ENCODE measurements at regions not wholly inside any gene's neighbourhood (a gene's known extent, or its start where the extent isn't known, plus 50 kb on each side); places are given as distances from the start of the nearest gene placed in this dataset.
"Not testable (repeated sequence)": the region's sequence is repeated elsewhere in the genome, so short reads cannot be mapped to it uniquely, and the experiment has no call there.

DNA sequence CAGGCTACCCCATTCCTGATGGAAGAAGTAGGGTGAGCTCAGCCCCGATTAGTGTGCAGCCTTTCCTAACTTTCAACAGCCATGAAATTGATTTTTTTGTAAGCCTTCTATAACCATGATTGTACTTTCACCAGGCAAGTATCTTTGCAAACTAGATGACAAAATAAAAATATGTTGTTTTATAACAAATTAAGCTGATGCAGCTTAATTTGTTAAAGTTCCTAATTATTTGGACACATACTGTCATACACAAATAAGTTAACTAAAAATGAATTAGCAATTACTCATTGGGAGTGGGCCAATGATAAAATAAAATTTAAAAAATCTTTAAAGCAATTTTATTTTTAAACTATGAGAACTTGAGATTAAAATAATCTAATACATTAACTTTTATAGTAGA lies 113.1 kb upstream of the FANCL start:
- no peak for DNase-seq

DNA sequence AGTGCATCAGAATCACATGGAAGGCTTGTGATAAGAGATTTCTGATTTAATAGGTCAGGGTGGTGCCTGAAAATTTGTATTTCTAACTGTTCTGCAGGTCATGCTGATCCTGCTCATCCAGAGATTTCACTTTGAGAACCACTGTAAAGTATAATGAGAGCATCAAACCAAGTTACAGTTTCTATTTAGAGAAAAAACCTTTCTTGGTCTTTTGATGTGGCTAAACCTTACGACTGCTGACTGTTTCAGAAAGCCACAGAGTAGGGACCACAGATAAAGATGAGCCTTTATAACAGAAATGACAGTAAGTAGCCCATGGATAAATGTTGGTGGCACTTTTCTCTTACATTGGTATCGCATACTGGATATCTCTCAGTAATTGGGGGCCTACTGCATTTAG lies 109.4 kb upstream of the FANCL start:
- peak; percentile 14 for DNase-seq

DNA sequence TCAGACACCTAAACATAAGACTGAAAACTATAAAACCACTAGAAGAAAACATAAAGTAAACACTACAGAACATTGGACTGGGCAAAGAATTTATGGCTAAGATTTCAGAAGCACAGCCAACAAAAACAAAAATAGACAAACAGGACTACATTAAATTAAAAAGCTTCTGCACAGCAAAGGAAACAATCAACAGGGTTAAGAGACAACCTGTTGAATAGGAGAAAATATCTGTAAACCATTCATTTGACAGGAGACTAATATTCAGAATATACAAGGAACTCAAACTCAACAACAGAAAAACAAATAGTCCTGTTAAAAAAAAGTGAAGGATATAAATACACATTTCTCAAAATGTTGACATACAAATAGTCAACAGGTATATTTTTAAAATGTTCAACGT lies 106.7 kb upstream of the FANCL start:
- DNase-seq = no peak

DNA sequence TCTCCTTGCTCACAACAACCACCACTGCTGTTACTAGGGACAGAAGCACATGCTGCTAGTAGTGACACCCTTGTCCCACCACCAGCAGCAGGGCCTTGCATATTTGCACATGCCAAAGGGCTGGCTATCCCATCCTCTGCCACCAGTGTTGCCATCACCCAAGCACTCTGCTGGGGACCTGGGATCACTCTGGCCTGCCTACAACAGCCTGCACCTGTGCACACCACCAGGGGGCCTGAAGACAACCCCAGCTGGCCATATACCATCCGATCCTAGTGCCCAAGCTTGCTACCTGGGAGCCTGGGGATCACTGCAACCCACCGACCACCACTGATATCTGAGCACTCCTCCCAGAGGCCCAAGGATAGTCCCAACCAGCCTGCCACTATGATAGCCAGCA lies 99.9 kb upstream of the FANCL start:
- DNase-seq = no peak

DNA sequence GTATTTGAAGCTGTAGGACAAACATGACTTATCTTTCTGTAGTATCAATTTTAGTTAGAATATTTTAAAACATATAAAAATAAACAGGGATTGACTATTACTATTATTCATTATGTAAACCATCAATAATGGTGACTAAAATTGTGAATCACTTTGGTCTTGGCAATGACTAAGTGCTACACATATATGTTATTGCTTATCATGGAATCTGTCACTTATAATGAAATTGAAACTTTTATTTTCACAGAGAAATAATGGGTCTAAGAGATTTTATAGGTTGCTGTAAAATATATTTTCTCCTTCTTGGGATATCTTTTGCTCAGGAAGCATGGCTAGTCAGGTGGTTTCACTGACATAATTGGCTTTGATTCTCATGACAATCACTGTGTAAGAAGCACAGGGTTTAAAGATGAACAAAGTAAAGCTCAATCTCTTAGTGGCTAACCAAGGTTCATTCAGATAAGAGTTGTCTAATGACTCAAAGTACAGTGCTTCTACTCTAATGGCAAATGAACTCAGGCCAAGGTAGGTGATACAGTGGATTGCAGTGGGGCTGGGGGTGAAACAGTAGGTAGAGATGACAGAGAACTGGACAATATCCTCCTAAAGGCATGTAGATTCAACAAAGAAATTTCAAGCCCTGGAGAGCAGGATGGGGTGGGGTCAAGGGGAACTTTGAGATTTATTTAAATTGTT lies 98.6 kb upstream of the FANCL start:
- no peak for DNase-seq

DNA sequence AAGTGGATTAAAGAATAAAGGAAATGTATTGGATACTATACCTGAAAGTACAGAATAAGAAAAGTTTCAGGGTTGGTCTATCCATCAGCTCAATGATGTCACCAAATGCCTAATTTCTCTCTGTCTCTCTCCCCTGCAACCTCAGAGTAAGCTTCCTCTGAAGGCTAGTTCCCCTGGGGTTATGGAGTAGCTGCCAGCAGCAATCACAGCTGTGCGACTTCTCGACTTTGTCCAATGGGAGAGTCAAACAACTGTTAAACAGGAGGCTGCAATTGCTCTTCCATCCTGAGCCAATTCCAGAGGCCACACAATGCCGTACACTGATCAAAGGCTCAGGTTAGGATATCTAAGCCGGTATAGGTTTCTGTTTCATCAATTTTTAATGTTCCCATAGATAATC lies 95.3 kb upstream of the FANCL start:
- DNase-seq = no peak

DNA sequence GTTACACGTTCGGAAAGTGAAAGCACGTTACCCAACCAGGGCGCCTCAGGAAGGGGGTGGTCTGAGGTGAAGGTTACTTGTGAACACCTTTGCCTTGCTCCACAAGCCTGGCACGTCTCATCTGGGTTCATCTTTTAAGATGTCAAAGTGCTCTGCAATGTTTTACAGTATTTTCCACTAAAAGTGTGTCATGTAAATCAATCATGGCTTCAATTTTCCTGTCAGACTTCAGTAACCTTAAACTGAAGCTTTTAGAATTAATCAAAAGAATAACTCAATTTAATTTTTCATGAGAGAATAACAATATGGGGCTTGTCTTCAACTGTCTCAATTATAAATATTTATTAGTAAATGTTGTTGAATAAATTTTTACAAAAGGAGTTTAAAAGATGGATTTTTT lies 93.3 kb upstream of the FANCL start:
- DNase-seq = no peak

DNA sequence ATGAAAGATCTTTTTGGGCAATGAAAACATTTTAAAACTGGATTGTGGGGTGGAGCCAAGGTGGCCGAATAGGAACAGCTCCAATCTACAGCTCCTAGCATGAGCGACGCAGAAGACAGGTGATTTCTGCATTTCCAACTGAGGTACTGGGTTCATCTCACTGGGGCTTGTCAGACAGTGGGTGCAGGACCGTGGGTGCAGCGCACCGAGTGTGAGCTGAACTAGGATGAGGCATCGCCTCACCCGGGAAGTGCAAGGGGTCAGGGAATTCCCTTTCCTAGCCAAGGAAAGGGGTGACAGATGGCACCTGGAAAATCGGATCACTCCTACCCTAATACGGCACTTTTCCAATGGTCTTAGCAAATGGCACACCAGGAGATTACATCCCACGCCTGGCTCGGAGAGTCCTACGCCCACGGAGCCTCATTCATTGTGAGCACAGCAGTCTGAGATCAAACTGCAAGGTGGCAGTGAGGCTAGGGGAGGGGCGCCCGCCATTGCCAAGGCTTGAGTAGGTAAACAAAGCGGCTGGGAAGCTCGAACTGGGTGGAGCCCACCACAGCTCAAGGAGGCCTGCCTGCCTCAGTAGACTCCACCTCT lies 84.3 kb upstream of the FANCL start:
- not testable (repeated sequence) for DNase-seq

DNA sequence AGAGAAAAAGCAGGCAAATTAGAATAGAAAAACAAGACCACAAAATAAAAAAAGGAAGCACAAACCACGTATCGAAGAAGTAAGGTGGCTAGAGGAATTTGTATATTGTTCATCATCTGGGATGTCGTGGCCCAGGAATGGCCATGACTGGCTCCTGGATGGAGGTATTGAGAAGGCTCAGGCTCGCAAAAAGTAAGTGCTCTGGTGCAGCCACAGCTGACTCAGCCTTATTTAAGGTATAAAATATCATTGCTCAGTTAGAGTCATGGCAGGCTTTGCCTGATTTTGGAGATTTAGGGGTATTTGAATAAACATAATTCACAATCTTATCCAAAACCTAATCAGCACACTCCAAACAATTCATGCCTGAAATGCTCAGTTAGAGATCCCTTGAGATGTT lies 78.4 kb upstream of the FANCL start:
- DNase-seq = no peak

DNA sequence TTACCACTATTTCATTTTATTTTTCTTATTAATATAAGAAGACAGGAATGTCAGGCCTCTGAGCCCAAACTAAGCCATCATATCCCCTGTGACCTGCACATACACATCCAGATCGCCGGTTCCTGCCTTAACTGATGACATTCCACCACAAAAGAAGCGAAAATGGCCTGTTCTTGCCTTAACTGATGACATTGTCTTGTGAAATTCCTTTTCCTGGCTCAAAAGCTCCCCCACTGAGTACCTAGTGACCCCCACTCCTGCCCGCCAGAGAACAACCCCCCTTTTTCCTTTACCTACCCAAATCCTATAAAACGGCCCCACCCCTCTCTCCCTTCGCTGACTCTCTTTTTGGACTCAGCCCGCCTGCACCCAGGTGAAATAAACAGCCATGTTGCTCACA lies 77.8 kb upstream of the FANCL start:
- DNase-seq = not testable (repeated sequence)

DNA sequence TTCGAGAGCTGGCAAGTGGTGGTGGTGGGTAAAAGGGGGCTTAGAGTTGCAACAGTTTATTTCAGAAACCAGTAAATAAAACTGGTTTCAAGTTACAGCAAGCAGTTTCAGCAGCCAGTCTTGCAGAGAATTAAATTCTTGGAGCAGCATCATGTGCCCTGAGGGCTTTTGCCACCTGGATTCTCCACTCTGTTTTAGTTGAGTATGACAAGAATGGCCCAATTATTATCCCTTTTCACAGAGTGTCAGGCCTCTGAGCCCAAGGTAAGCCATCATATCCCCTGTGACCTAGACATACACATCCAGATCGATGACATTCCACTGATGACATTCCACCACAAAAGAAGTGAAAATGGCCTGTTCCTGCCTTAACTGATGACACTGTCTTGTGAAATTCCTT lies 72.8 kb upstream of the FANCL start:
- no peak for DNase-seq

DNA sequence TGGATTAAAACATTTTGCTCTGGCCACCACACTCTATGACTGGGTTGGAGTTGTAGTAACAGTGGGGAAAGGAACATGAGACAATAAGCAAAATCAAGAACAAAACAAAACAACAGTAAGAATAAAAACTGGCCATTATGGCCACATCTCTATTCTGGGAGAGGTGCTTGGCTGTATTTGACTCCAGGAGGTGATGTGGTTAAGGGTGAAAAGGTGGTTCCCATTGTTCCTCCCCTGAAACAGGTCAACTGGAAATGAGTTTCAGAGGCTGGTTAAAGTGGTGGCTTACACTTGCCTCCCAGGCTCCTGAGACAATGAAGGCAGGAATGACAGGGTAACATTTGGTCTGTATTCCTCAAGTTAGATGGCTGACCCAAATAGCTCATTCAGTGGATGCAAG lies 67.3 kb upstream of the FANCL start:
- DNase-seq = no peak

DNA sequence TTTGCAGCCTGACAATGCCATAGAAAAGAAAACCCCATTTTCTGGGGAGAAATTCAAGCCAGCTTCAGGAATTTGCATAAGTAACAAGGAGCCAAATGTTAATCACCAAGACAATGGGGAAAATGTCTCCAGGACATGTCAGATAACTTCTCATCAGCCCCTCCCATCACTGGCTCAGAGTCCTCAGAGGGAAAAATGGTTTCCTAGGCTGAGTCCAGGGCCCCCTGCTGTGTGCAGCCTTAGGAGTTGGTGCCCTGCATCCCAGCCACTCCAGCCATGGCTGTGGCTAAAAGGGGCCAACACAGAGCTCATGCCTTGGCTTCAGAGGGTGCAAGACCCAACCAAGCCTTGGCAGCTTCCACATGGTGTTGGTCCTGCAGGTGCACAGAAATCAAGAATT lies 63.7 kb upstream of the FANCL start:
- no peak for DNase-seq

DNA sequence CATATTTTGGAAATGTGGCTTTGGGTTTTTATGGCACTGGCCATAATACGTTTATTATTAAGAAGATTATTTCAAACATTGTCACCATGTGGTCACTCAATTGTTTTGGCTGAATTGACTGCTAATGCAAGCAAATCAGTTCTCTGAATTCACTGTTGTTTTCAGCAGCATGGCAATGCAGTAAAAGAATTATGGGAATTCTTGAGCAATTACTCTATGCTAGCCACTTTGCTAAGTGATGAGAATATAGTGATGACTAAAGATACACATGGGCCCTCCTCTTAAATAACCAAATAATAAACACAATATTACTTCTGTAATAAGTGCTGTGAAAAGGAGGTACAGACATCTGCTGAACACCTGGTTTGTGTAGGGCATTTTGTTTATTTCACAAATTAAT lies 58.0 kb upstream of the FANCL start:
- no peak for DNase-seq

DNA sequence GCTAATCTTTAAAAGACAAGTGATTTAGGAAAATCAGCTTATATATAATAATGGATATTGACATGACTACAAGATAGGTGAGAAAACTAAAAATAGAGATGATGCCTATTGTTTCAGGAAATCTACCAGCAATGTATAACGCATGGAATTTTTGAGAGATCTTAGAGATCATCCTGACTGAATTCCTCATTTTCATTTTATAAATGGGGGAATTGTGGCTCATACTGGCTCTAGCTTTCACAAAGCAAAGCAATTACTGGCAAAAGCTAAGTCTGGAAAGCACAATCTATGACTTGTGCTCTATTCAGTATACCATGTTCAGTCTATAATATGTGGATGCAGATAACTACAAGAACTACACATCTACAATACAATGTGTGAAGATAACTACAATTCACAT lies 51.9 kb upstream of the FANCL start:
- DNase-seq = no peak

DNA sequence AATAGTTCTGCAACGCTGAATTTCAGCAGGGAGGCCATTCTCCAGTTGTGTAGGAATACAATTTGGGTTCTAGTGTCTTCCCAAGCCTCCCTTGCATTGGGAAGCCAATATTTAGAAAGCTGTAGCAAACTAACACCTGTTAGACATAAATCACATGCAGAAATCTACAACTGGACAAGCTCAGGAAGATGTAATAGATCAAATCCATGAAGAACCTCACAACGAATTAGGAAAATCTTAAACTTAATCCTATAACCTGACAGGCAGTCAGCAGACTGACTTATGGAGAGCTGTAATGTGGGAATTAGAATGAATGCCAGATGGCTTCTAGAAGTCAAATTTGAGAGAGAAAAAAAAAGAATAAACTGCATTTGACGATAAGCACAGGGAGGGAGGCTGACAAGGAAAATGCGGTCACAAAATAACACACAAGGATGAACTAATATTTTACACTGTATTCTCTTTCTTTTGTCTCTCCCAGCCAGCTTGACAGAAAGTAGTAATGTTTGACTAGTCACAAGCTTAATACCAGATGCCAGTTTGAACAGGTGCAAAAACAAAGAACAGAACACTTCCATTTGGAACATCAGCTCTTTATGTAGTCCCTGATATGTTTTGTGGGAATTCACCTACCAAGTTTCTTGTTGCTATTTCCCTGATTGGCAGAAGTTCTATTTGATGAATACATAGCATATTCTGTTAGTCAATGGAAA lies 50.8 kb upstream of the FANCL start:
- no peak for DNase-seq

All from OCI-M1 (cell line).